Choroid plexus epithelial cell (primary cell): ENCODE measurements at regions not wholly inside any gene's neighbourhood (a gene's known extent, or its start where the extent isn't known, plus 50 kb on each side); places are given as distances from the start of the nearest gene placed in this dataset.
"Not testable (repeated sequence)": the region's sequence is repeated elsewhere in the genome, so short reads cannot be mapped to it uniquely, and the experiment has no call there.

ENCODE experiments used
- DNase-seq: peaks from one replicate; pipeline ENCODE4 v3.0.0-alpha.2; 2010; ENCODE audit warnings: low read depth
- H3K4me3 ChIP-seq: 2 replicates; pipeline ENCODE4 v1.5.1; 2011; ENCODE audit warnings: low read depth, mild to moderate bottlenecking, control low read depth, low read length, moderate library complexity
- CTCF ChIP-seq: conservative IDR thresholded peaks from 2 replicates; pipeline ENCODE4 v1.5.1; 2011; ENCODE audit warnings: low read depth, mild to moderate bottlenecking, control low read depth, inconsistent platforms, low read length, moderate library complexity

- TF ChIP-seq CTCF, result no peak
- DNase-seq, result no peak
- H3K4me3 ChIP-seq, result no peak overlapping the region
These were observed 171.8 kb upstream of the PWP1 start for GRCh38 chr12:107513636-107514400.

- no peak for TF ChIP-seq CTCF
- DNase-seq, result peak; percentile 89
- H3K4me3 ChIP-seq, result no peak overlapping the region
These were observed 170.6 kb upstream of the PWP1 start for GRCh38 chr12:107514887-107515445.

GRCh38 chr12:107515446-107515958 is 170.1 kb upstream of the PWP1 start:
- no peak for TF ChIP-seq CTCF
- peak; percentile 96 for DNase-seq
- no peak overlapping the region for H3K4me3 ChIP-seq

GRCh38 chr12:107517816-107518215 is 167.8 kb upstream of the PWP1 start:
- H3K4me3 ChIP-seq, DNase-seq: not testable (repeated sequence)

- no peak for TF ChIP-seq CTCF
- H3K4me3 ChIP-seq, result no peak overlapping the region
- DNase-seq, result no peak
These were observed 166.7 kb upstream of the PWP1 start for GRCh38 chr12:107518868-107519267.

- H3K4me3 ChIP-seq, result no peak overlapping the region
- no peak for DNase-seq
- no peak for TF ChIP-seq CTCF
These were observed 165.4 kb upstream of the PWP1 start for GRCh38 chr12:107519906-107520859.

GRCh38 chr12:107521826-107522355 is 163.7 kb upstream of the PWP1 start:
- no peak for DNase-seq
- no peak overlapping the region for H3K4me3 ChIP-seq
- no peak for TF ChIP-seq CTCF
